Left cardiac atrium (tissue), 4 donors: ENCODE measurements at regions not wholly inside any gene's neighbourhood (a gene's known extent, or its start where the extent isn't known, plus 50 kb on each side); places are given as distances from the start of the nearest gene placed in this dataset.
A peak's percentile ranks its signal among the peaks of the same experiment; 100 is the strongest.
"Not testable (repeated sequence)": the region's sequence is repeated elsewhere in the genome, so short reads cannot be mapped to it uniquely, and the experiment has no call there.

Experiments
- ATAC-seq, 2 donors: fragments of 200-7000 bp; cut with Tn5 transposase; one replicate each; pipeline ENCODE4 v1.9.1; 2020; ENCODE audit warnings: mild to moderate bottlenecking in 2 of 2, moderate library complexity in 2 of 2
- DNase-seq: peaks from one replicate; pipeline ENCODE4 v3.0.0-alpha.2; 2020
- intact Hi-C, 2 donors: fragments of 100-400 bp; cut with DNase I; formaldehyde crosslinking; loops; one replicate each; pipeline versions ENCODE4 v1.14.1 to v1.15.1; 2022 to 2023
- donor health status: DM: no; HTN: yes; CAD: no.
- donor health status: DM: no; HTN: yes; CAD: no; lungs with severe emphysema.
- donor health status: DM: yes; HTN: yes; CAD: no.
- donor health status: Dilated cardiomyopathy.

GRCh38 chr20:22954661-22955060 lies 80.5 kb upstream of the SSTR4 start:
- no peak for ATAC-seq
- intact Hi-C loops, result no loop called here

GRCh38 chr20:22958390-22958789 lies 76.7 kb upstream of the SSTR4 start:
- no peak for DNase-seq
- intact Hi-C loops, result no loop called here
- no peak for ATAC-seq

More at GRCh38 chr20:22954661-22955060, 80.5 kb upstream of the SSTR4 start:
- DNase-seq, result no peak

GRCh38 chr20:22962567-22963439 lies 72.3 kb upstream of the SSTR4 start:
- DNase-seq (no peak), ATAC-seq (no peak)
- intact Hi-C loops, result no loop called here

- intact Hi-C loops, result no loop called here
- DNase-seq (no peak), ATAC-seq (no peak)
Observed at GRCh38 chr20:22963581-22963980, 71.5 kb upstream of the SSTR4 start.

GRCh38 chr20:22966787-22967464 lies 68.2 kb upstream of the SSTR4 start:
- DNase-seq (no peak), ATAC-seq (no peak)
- intact Hi-C loops, result no loop called here

- ATAC-seq, DNase-seq, intact Hi-C loops: not testable (repeated sequence)
Observed at GRCh38 chr20:22967706-22968105, 67.4 kb upstream of the SSTR4 start.

- DNase-seq, intact Hi-C loops, ATAC-seq: not testable (repeated sequence)
Observed at GRCh38 chr20:22969031-22969430, 66.1 kb upstream of the SSTR4 start.

- not testable (repeated sequence) for ATAC-seq, DNase-seq
- intact Hi-C loops, result loop anchor here in 1 of 2 donors (10.0 kb wide), 1 partner anchor 106 kb away; no protein-coding TSS in a partner anchor
Observed at GRCh38 chr20:22971077-22971476, 64.0 kb upstream of the SSTR4 start.

- DNase-seq (no peak), ATAC-seq (no peak)
- intact Hi-C loops, result loop anchor here in 1 of 2 donors (10.0 kb wide), 1 partner anchor 110 kb away; no protein-coding TSS in a partner anchor
Observed at GRCh38 chr20:22974354-22974753, 60.8 kb upstream of the SSTR4 start.

GRCh38 chr20:22977047-22977785 lies 57.9 kb upstream of the SSTR4 start:
- DNase-seq (peak; percentile 25), ATAC-seq (peak; percentile 92 to 97)
- intact Hi-C loops, result loop anchor here in 1 of 2 donors (10.0 kb wide), 1 partner anchor 112 kb away; no protein-coding TSS in a partner anchor

- ATAC-seq, result peak in 1 of 2 donors; percentile 12
- no peak for DNase-seq
- intact Hi-C loops, result no loop called here
Observed at GRCh38 chr20:22984008-22984407, 51.1 kb upstream of the SSTR4 start.

- peak in 1 of 2 donors; percentile 54 for ATAC-seq
- intact Hi-C loops, result no loop called here
- DNase-seq, result no peak
Observed at GRCh38 chr20:22984606-22985005, 50.5 kb upstream of the SSTR4 start.

- ATAC-seq (peak in 1 of 2 donors; percentile 27), DNase-seq (no peak)
- intact Hi-C loops, result no loop called here
Observed at GRCh38 chr20:22985239-22985778, 49.8 kb upstream of the SSTR4 start.
